Nephron (organoid): ENCODE measurements at regions not wholly inside any gene's neighbourhood (a gene's known extent, or its start where the extent isn't known, plus 50 kb on each side); places are given as distances from the start of the nearest gene placed in this dataset.

Experiments used
- H3K27ac Mint-ChIP-seq, 3 experiments: 2 replicates each; pipeline ENCODE4 v1.8.0; 2020; ENCODE audit warnings: mixed read lengths in 3 of 3, mild to moderate bottlenecking in 2 of 3, moderate library complexity in 1 of 3
- H3K27me3 Mint-ChIP-seq: 2 replicates; pipeline ENCODE4 v1.8.0; 2021; ENCODE audit warnings: low read depth, mild to moderate bottlenecking, moderate library complexity, mixed read lengths
- H3K36me3 Mint-ChIP-seq: 2 replicates; pipeline ENCODE4 v1.8.0; 2020; ENCODE audit warnings: low read depth, mixed read lengths
- H3K4me1 Mint-ChIP-seq: 2 replicates; pipeline ENCODE4 v1.8.0; 2020; ENCODE audit warnings: mixed read lengths
- H3K4me3 Mint-ChIP-seq, 3 experiments: 2 replicates each; pipeline ENCODE4 v1.8.0; 2020; ENCODE audit warnings: mild to moderate bottlenecking in 3 of 3, mixed read lengths in 3 of 3, moderate library complexity in 2 of 3
- H3K9me3 Mint-ChIP-seq: 2 replicates; pipeline ENCODE4 v1.8.0; 2020; ENCODE audit warnings: mixed read lengths
- CTCF ChIP-seq, 3 experiments: fragments of 200-600 bp; sonication (generic); IDR thresholded peaks; one replicate each; pipeline ENCODE4 v1.5.0; 2021; ENCODE audit warnings: antibody characterized with exemption in 3 of 3; ENCODE audit not compliant: unreplicated experiment in 3 of 3

- no peaks in the 10 kb centered on the region for H3K9me3 Mint-ChIP-seq
- no peak for TF ChIP-seq CTCF (IDR thresholded peaks at IDR 0.05; ENCODE audit: unreplicated experiment in 3 of 3)
- no peaks in the 10 kb centered on the region for H3K27me3 Mint-ChIP-seq
- H3K4me1 Mint-ChIP-seq: peaks cover 36% of the 10 kb centered on the region
- peak overlapping the region in 1 of 3 experiments; percentile 55 for H3K4me3 Mint-ChIP-seq
- H3K36me3 Mint-ChIP-seq: no peaks in the 10 kb centered on the region
- peak overlapping the region in 2 of 3 experiments; percentile 19 to 27 for H3K27ac Mint-ChIP-seq
These were observed 68.7 kb downstream of the ADAMTS1 start for GRCh38 chr21:26776310-26777021.

GRCh38 chr21:26773058-26773457 is 72.2 kb downstream of the ADAMTS1 start:
- Mint-ChIP-seq H3K27ac (no peak overlapping the region), H3K4me1 (peaks cover 44% of the 10 kb centered on the region), H3K27me3 (no peaks in the 10 kb centered on the region), H3K9me3 (no peaks in the 10 kb centered on the region), H3K4me3 (no peak overlapping the region), H3K36me3 (no peaks in the 10 kb centered on the region)
- no peak for TF ChIP-seq CTCF (IDR thresholded peaks at IDR 0.05; ENCODE audit: unreplicated experiment in 3 of 3)

- H3K36me3 Mint-ChIP-seq: no peaks in the 10 kb centered on the region
These were observed 75.5 kb downstream of the ADAMTS1 start for GRCh38 chr21:26769613-26770188.

GRCh38 chr21:26766826-26767325 is 78.3 kb downstream of the ADAMTS1 start:
- Mint-ChIP-seq H3K27ac (no peak overlapping the region), H3K27me3 (no peaks in the 10 kb centered on the region), H3K36me3 (no peaks in the 10 kb centered on the region), H3K4me1 (peaks cover 13% of the 10 kb centered on the region), H3K9me3 (no peaks in the 10 kb centered on the region), H3K4me3 (no peak overlapping the region)
- no peak for TF ChIP-seq CTCF (IDR thresholded peaks at IDR 0.05; ENCODE audit: unreplicated experiment in 3 of 3)

More at GRCh38 chr21:26769613-26770188, 75.5 kb downstream of the ADAMTS1 start:
- peaks cover 21% of the 10 kb centered on the region for H3K4me1 Mint-ChIP-seq
- H3K9me3 Mint-ChIP-seq: no peaks in the 10 kb centered on the region
- TF ChIP-seq CTCF (IDR thresholded peaks at IDR 0.05; ENCODE audit: unreplicated experiment in 3 of 3): peak; percentile 53 to 73 (median 60)
- H3K27me3 Mint-ChIP-seq: no peaks in the 10 kb centered on the region
- no peak overlapping the region for H3K27ac Mint-ChIP-seq
- no peak overlapping the region for H3K4me3 Mint-ChIP-seq

- no peak overlapping the region for H3K4me3 Mint-ChIP-seq
- peaks cover 12% of the 10 kb centered on the region for H3K4me1 Mint-ChIP-seq
- TF ChIP-seq CTCF (IDR thresholded peaks at IDR 0.05; ENCODE audit: unreplicated experiment in 3 of 3): no peak
- no peaks in the 10 kb centered on the region for H3K9me3 Mint-ChIP-seq
- H3K27me3 Mint-ChIP-seq: no peaks in the 10 kb centered on the region
- no peak overlapping the region for H3K27ac Mint-ChIP-seq
- H3K36me3 Mint-ChIP-seq: no peaks in the 10 kb centered on the region
These were observed 83.9 kb downstream of the ADAMTS1 start for GRCh38 chr21:26761174-26761915.
